ENCODE measurements at regions not wholly inside any gene's neighbourhood (a gene's known extent, or its start where the extent isn't known, plus 50 kb on each side); places are given as distances from the start of the nearest gene placed in this dataset.

- H3K4me3 ChIP-seq (ENCODE audit: low read depth, poor library complexity, severe bottlenecking) = no peak overlapping the region
- WGBS, 2 donors = 87% methylated on average over 7 of the region's 7 CpGs
- intact Hi-C loops (cut with DNase I; ENCODE audit: low total_unique reads) = no loop called here
- no peak for DNase-seq (ENCODE audit: low spot score in 2 of 2)
- TF ChIP-seq POLR2A (IDR thresholded peaks at IDR 0.05) (no peak), CTCF (IDR thresholded peaks at IDR 0.05) (no peak)
Observed at GRCh38 chr6:147770221-147770620, 261.7 kb downstream of the SAMD5 start.

GRCh38 chr6:147772724-147773123, 264.2 kb downstream of the SAMD5 start:
- DNase-seq (ENCODE audit: low spot score in 2 of 2) = no peak
- WGBS, 2 donors = 97 to 98% methylated on average over 4 of the region's 4 CpGs
- no peak overlapping the region for H3K4me3 ChIP-seq (ENCODE audit: low read depth, poor library complexity, severe bottlenecking)
- intact Hi-C loops (cut with DNase I; ENCODE audit: low total_unique reads) = no loop called here
- TF ChIP-seq POLR2A (IDR thresholded peaks at IDR 0.05) (no peak), CTCF (IDR thresholded peaks at IDR 0.05) (no peak)

GRCh38 chr6:147774856-147775255, 266.4 kb downstream of the SAMD5 start:
- WGBS, 2 donors = 80 to 84% methylated on average over 3 of the region's 3 CpGs
- intact Hi-C loops (cut with DNase I; ENCODE audit: low total_unique reads) = no loop called here

GRCh38 chr6:147776631-147777213, 268.2 kb downstream of the SAMD5 start:
- no peak for DNase-seq (ENCODE audit: low spot score in 2 of 2)
- TF ChIP-seq CTCF (IDR thresholded peaks at IDR 0.05) (no peak), POLR2A (IDR thresholded peaks at IDR 0.05) (no peak)
- WGBS, 2 donors = 80 to 88% methylated on average over 4 of the region's 4 CpGs
- no peak overlapping the region for H3K4me3 ChIP-seq (ENCODE audit: low read depth, poor library complexity, severe bottlenecking)
- intact Hi-C loops (cut with DNase I; ENCODE audit: low total_unique reads) = no loop called here

More at GRCh38 chr6:147774856-147775255, 266.4 kb downstream of the SAMD5 start:
- no peak overlapping the region for H3K4me3 ChIP-seq (ENCODE audit: low read depth, poor library complexity, severe bottlenecking)
- DNase-seq (ENCODE audit: low spot score in 2 of 2) = no peak
- TF ChIP-seq POLR2A (IDR thresholded peaks at IDR 0.05) = no peak
- TF ChIP-seq CTCF (IDR thresholded peaks at IDR 0.05) = no peak

GRCh38 chr6:147779624-147780023, 271.1 kb downstream of the SAMD5 start:
- DNase-seq (ENCODE audit: low spot score in 2 of 2) = no peak
- 79 to 88% methylated on average over 1 of the region's 1 CpG for WGBS, 2 donors

More at GRCh38 chr6:147779624-147780023, 271.1 kb downstream of the SAMD5 start:
- no peak for TF ChIP-seq CTCF (IDR thresholded peaks at IDR 0.05)
- TF ChIP-seq POLR2A (IDR thresholded peaks at IDR 0.05) = no peak
- H3K4me3 ChIP-seq (ENCODE audit: low read depth, poor library complexity, severe bottlenecking) = no peak overlapping the region
- intact Hi-C loops (cut with DNase I; ENCODE audit: low total_unique reads) = no loop called here
